ENCODE measurements at regions not wholly inside any gene's neighbourhood (a gene's known extent, or its start where the extent isn't known, plus 50 kb on each side); places are given as distances from the start of the nearest gene placed in this dataset.

DNA sequence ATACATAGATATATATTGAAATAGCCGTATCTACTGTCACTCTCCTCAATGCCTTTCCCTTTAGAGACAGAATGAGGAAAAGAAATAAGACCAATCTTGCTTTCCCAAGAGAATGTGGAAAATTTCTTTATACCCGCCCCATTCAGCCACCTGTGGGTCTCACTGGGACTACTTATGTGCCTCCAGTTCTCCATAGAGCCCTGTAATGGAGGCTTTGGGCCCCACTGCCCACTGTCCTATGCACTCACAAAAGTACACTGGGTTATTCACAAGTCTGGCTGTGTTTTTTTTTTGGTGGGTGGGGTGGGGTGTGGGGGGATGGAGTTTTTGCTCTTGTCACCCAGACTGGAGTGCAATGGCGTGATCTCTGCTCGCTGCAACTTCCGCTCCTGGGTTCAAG, 70.4 kb upstream of the ELOVL6 start:
- H3K4me3 ChIP-seq (ENCODE audit: low read depth, low read length), result no peak overlapping the region
- no peak for DNase-seq (ENCODE audit: low read depth)
- no peak for TF ChIP-seq CTCF (IDR thresholded peaks at IDR 0.05; ENCODE audit: control insufficient read depth, extremely low read depth, insufficient read depth)

- no peak for DNase-seq (ENCODE audit: low read depth)
- H3K4me3 ChIP-seq (ENCODE audit: low read depth, low read length), result no peak overlapping the region
- no peak for TF ChIP-seq CTCF (IDR thresholded peaks at IDR 0.05; ENCODE audit: control insufficient read depth, extremely low read depth, insufficient read depth)
Observed at GRCh38 chr4:110268352-110268751, 69.9 kb upstream of the ELOVL6 start.

- no peak for TF ChIP-seq CTCF (IDR thresholded peaks at IDR 0.05; ENCODE audit: control insufficient read depth, extremely low read depth, insufficient read depth)
- no peak for DNase-seq (ENCODE audit: low read depth)
- H3K4me3 ChIP-seq (ENCODE audit: low read depth, low read length), result no peak overlapping the region
Observed at GRCh38 chr4:110266136-110266535, 67.7 kb upstream of the ELOVL6 start.

DNA sequence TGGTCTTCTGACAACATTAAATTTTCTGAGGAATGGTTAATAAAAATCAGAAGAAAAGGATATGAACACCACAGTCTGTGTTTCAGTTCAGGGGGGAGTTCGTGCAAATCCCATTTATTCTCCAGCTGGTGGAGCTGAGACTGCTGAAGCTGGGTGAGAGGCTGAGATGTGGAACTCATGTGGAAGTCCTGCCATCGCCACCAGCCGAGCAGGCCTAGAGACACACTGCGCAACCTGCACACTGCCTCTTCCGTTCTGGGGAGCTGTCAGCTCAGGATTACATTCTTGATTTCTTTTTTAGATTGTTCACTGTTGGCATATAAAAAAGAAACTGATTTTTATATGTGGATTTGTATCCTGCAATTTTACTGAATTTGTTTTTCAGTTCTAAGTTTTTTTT, 66.6 kb upstream of the ELOVL6 start:
- TF ChIP-seq CTCF (IDR thresholded peaks at IDR 0.05; ENCODE audit: control insufficient read depth, extremely low read depth, insufficient read depth), result no peak
- H3K4me3 ChIP-seq (ENCODE audit: low read depth, low read length), result no peak overlapping the region
- no peak for DNase-seq (ENCODE audit: low read depth)

GRCh38 chr4:110260299-110260698, 61.9 kb upstream of the ELOVL6 start:
- no peak overlapping the region for H3K4me3 ChIP-seq (ENCODE audit: low read depth, low read length)
- TF ChIP-seq CTCF (IDR thresholded peaks at IDR 0.05; ENCODE audit: control insufficient read depth, extremely low read depth, insufficient read depth), result no peak
- DNase-seq (ENCODE audit: low read depth), result no peak

DNA sequence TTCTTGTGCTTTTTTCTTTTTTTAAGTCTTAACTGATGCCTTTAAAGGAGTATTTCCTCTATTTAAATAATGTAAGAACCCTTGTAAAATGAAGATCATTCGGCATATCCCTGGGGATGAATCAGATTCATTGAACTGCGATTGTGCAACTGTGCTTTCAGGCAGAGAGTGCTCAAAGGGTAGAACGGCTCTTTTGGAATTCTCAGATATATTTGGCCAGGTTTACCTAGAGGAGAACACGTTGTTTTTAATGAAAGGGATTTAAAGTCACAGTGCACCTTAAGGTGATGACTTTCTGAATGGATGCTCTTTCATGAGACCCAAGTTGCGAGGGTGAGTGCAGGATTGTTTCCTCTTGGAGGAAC, 51.6 kb upstream of the ELOVL6 start:
- no peak for TF ChIP-seq CTCF (IDR thresholded peaks at IDR 0.05; ENCODE audit: control insufficient read depth, extremely low read depth, insufficient read depth)
- DNase-seq (ENCODE audit: low read depth), result no peak
- H3K4me3 ChIP-seq (ENCODE audit: low read depth, low read length), result no peak overlapping the region

GRCh38 chr4:110248831-110249253, 50.4 kb upstream of the ELOVL6 start:
- no peak overlapping the region for H3K4me3 ChIP-seq (ENCODE audit: low read depth, low read length)
- DNase-seq (ENCODE audit: low read depth), result peak; percentile 90
- no peak for TF ChIP-seq CTCF (IDR thresholded peaks at IDR 0.05; ENCODE audit: control insufficient read depth, extremely low read depth, insufficient read depth)

Measured in LNCaP clone FGC (cell line).